NCI-H2029 (cell line): ENCODE measurements at regions not wholly inside any gene's neighbourhood (a gene's known extent, or its start where the extent isn't known, plus 50 kb on each side); places are given as distances from the start of the nearest gene placed in this dataset.

Source experiments
- DNase-seq: peaks from one replicate; lab custom pipeline; 2025; lab: John Stamatoyannopoulos, UW

DNA sequence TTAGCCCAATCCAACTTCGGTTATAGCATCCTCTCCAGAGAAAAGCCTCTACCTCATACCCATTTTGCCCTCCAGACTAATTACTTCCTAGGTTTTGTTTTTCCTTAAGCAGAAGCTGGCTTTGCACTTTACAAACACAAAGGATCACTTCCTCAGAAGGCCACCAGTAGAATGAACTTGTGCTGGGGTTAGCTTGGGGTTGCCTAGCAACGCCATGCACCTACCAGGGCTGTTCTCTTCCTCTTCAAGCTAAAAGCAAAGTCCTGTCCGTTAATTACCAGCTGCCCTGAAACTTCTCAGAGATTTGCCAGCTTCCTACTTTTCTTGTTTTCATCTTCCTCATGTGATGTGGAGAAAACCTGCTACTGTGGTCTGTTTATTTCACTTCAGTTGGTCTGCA is 132.0 kb upstream of the WWC1 start:
- peak; percentile 81 for DNase-seq

DNA sequence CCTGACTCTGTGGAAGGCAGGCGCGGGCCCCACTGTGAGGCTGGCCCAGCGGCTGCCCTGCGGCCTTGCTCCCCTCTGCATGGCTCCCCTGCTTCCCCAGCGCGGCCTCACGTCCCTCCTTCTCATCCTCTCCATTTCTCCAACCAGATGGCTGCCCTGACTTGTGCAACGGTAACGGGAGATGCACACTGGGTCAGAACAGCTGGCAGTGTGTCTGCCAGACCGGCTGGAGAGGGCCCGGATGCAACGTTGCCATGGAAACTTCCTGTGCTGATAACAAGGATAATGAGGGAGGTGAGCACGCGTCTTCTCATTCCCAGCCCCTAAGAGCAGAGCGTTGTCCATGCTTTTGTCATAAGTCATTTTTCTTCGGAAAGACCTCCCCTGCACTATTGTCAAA is 129.0 kb upstream of the WWC1 start:
- DNase-seq: peak; percentile 84

DNA sequence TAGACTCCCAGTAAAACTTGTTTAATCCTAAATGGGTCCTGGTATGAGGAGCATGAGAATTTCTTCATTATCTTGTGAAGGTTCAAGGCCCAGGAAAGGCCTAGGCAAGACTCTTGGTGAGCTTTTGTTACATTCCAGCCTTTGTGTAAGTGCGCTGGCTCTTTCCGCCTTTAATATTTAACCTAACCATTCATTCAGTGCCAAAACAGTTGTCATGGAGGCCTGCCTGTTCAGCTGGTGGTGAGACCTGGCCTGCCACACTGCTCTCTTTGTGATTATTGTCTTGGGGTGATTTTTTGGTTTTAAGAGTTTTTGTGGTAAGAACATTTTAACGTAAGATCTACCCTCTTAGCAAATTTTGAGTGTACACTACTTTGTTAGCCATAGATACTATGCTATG is 127.5 kb upstream of the WWC1 start:
- DNase-seq: peak; percentile 67

DNA sequence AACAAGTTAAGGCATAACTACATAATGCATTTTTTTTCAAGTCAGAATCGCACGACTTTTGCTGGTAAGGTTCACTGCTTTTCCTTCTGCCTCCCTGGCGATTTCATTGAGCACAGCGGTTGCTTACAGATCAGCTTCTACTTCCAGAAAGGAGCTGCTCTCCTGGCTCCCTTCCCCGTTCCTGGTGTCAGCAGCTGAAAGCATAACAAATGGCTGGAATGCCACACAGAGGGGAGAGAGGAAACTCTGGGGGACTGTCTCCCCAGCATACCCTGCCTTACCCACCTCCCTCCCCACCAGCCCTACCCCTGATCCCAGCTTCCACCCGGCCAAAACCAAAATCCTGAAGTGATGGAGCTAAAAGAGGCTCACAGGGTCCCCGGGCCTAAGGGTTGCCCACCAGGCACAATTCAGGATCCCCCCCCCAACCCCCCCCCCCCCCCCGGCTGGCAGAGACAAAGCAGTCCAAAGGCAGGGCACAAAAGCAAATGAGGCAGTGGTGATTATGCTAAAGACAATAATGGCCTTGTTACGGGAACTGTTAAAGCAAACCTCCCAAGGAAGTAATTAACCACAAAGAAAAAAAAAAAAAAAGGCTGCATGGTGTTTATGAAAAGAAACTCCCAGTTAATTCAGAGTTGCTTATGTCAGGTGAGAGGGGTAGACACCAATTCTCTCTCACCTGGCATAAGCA is 126.1 kb upstream of the WWC1 start:
- peak; percentile 30 for DNase-seq

DNA sequence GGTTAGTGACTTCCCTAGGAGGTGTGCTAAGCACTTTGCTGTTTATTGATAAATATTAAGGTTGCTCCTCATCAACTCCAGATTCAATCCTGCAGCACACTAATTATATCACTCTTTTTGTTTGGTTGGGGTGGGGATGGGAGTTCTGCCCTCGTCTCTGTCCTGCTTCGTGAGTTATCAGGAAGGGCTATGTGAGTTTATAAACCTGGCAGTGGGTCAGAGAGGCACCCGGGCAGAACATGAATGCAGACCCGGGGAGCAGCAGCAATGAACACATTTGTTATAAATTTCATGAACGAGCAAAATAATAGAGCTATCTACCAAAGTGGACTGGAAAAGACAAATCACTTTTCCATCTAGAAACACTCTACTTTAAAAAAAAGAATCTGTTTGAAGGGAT is 125.5 kb upstream of the WWC1 start:
- DNase-seq: no peak

DNA sequence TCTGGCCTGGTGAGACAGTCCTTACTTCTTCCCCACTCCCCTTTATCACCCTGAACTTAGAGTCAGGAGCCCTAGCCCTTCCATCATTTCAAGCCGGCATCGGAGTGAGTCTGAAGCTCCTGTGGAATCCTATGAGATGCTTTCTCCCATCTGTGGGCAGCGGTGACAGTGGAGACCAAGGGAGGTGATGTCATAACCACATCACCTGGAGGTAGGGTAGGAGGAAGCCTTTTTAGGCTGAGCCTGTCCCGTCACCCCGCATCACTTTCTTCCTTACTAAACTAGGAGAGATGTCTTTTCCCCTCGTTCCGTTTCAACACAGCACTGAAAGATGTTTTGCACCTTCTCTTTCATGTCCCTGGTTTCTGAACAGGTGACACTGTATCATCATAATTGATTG is 124.1 kb upstream of the WWC1 start:
- no peak for DNase-seq

DNA sequence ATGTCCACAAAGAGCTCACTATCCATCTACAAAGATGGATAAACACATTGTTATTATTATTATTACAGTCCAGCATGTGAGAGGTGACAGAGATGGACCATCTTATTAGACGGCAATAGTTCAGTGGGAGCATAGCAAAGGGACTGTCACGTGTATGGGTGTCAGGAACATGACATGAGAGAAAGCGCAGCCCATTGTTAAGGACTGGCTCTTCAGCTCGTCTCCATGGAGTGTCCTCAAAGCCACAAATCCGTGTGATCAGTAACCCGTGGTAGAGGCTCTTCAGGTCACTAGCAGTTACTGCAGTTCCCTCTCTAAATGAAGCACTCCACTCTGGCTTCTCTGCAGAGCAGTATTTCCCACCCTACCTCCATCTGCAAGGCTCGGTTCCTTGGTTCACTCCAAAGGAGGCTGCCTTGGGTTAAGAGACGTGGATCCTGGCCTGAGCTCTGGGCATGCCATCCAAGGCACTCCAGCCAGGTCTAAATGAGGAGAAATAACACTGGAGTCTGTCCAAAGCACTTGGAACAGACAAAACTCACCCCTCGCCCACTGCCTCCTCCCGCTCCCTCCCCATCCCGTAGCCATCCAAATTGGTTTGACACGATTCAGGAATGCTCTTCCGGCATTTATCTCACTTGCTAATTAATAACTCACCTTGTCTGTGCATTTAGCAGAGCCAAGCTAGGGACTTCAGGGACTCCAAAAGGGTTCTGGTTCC is 122.3 kb upstream of the WWC1 start:
- peak; percentile 89 for DNase-seq

DNA sequence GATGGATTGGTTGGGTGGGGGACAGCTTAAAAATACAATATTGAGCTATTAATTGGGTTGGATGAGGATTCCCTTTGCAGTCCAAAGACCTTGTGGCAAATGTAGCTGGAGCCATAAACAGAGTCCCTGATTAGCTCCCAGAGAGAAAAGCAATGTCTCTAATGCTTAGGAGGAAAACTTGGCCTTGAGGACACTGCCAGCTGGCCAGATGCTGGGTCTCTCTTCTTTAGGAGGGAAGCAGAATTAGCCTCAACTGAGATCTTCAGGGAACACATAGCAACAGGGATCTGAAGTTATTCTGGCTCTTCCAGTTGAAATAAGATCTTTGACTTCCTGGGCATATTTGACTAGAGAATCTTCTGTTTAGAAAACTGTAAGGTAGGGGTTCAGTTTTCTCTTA is 121.7 kb upstream of the WWC1 start:
- no peak for DNase-seq

DNA sequence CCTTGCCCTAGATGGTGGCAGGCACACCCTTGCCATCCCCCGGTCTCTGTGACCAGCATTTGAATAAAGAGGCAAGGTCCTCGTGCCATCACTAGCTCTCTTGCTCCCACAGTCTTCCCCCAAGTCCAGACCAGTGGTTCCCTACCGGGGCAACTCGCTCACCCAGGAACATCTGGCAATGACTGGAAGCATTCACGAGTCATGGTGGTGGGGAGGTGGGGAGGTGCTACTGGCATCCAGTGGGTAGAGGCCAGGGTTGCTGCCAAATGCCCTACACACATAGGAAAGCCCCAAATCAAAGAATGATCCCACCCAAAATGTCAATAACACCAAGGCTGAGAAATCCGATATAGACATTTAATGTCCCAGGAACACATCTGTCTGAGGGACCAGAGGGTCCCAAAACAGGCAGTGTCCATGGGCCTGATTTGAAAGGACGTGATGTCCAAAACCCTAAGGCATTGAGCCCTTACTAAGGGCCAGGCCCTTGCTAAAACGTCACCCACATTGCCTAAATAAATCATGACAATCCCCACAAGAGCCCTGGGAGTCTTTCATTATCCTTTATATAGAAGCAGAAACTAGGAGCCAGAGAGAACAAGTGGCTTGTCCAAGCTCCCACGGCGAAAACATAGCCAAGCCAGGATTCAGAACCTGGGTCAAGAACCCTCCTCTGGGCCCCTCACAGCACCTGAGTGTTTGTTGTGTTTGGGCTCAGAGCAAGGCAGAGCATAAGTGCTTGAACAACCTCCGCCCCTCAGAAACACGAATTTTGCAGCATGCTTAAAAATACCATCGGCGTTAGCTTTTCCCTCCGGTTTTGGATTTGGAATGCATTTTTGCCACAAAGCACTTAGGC is 119.3 kb upstream of the WWC1 start:
- DNase-seq: no peak

DNA sequence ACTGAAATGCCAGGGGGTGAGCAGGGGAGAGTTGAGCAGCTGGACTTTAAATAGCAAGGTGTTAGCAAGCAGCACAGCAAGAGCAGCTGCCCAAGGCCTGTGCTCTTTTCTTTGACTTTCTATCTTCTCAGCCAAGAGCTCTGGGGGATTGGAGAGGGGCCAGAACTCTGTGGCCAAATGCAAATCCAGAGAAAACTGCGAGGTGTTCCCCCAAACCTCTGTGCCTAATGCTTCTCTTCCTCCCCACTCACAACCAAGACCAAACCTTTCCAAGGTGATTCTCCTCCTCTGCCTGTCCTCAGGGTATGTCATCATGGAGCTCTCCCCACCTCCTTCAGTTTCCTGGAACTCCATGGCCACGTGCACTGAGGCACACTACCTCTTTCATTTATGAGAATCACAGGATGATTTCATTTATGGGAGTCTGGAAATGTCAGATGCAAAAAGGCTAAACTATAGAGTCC is 118.7 kb upstream of the WWC1 start:
- DNase-seq: no peak

DNA sequence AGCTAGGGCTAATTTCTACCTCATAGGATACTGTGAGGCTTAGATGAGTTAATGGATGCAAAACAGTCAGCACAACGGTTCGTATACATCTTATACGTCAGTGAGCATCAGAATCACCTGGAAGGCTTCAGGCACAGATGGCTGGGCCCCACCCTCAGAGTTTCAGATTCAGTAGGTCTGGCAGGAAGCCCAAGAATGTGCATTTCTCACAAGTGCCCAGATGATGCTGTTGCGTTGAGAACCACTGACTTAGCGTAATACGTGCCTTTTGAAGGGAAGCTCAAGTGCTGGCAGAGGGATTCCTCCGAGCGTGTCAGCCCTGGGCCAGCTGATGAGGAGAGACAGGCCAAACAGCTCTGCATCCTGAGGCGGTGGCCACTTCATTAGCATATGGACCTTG is 117.1 kb upstream of the WWC1 start:
- DNase-seq: no peak

DNA sequence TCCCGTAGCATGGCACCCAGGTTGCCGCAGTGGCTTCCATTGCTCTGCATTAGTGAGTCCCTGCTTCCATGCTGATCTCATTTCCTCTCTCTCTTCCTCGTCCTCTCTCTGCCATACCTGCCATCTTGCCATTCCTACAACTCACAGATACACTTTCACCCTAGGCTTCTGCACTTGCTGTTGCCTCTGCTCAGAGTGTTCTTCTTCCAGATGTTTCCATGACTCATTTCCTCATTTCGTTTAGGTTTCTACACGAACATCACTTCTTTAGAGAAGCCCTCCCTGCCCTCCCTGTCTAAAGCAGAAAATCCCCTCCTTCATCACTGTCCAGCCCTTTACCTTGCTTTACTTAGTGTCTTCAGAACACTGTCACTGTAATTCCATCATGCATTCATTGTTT is 115.2 kb upstream of the WWC1 start:
- no peak for DNase-seq

DNA sequence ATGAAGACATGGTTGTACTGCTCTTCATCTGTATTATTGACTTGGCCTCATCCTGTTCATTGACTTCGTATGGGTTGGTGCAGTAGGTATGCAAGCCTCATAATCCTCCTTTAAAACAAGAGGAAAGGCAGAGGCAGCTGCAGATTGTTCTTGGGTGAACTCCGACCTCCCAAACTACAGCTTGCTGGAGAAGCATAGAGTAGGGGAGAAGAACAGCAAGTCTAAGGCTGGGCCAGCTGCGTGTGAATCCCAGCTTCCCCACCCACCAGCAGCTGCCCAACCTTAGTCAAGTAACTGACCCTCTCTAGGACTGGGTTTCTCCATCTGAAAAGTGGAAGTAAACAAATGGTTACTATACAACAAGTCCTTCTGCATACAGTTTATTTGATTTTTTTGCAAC is 114.5 kb upstream of the WWC1 start:
- DNase-seq: no peak

DNA sequence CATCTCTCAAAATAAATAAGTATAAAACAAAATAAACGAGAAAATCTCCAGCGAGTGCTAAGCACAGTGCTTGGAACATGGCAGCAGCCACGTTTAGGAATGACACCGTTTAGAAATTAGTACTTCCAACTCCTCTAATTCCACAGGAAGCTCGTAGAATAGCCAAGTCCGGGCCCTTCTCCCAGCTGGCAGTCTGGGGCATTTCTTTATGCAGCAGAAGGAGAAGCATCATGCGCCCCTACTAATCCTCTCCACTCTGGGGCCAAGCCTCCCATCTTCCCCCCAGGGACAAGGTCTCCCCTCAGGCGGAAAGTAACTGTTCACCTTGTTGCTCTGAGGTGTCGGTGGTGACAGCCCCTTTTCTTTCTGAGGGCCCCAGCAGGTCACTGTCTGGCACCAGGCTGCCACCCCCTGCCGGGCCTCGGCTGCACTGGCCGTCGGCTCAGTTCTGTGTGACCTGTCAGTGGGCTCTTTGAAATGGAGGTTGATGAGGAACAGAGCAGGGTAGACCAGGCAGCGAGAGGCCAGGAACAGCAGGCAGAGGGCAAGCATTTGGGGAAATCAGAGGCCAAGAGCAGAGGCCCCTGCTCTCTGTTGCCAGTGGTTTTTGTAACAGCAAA is 113.5 kb upstream of the WWC1 start:
- no peak for DNase-seq

DNA sequence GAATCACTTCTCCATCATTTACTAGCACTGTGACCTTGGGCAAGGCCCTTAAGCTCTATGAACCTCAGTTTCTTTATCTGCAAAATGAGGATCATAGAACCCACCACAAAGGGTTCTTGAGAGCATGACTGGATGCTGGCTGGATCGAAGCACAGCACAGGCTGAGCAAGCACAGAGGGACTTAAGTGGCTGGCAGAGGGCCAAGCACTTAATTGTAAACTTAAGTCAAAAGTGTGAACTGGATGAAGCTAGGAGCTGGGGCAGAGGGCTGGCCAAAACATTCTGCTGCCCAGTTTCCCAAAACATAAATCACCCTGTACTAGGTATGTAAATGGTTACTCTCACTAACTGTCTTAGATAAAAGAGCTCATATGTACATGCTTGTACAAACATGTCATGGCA is 112.3 kb upstream of the WWC1 start:
- peak; percentile 44 for DNase-seq

DNA sequence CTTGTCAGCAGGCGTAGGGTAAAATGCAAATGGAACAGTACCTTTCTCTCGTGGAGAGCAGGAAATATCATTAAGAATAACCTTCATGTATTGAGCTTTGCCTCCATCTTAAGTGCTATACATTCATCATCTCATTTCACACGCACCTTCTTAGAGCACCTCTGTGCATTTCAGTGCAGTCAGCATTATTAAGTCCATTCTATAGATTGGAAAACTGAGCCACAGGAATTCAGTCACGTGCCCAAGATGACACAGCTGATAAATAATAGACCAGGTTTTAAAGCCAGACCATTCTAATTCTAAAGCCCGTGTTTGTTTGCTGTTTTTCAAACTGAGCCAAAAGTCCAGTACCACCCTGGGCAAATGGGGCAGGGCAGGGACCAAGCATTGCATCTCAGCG is 109.2 kb upstream of the WWC1 start:
- no peak for DNase-seq

DNA sequence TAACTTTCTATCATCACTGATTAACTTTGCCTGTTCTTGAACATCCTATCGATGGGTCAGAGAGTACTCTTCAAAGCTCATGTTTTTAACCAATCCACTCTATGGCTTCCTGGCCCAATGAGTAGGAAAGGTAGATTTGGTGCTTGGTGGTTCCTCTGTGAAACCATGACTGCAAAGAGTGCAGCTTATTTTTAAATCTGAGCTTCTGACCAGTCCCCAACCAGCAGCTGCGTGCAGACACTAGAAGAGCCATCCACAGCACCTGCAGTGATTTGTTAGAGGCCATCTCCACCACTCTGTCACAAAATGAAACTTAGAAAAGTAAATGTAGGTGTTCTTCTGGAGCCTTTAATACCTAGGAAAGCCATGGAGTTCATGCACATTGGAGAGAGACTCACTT is 107.3 kb upstream of the WWC1 start:
- DNase-seq: no peak

DNA sequence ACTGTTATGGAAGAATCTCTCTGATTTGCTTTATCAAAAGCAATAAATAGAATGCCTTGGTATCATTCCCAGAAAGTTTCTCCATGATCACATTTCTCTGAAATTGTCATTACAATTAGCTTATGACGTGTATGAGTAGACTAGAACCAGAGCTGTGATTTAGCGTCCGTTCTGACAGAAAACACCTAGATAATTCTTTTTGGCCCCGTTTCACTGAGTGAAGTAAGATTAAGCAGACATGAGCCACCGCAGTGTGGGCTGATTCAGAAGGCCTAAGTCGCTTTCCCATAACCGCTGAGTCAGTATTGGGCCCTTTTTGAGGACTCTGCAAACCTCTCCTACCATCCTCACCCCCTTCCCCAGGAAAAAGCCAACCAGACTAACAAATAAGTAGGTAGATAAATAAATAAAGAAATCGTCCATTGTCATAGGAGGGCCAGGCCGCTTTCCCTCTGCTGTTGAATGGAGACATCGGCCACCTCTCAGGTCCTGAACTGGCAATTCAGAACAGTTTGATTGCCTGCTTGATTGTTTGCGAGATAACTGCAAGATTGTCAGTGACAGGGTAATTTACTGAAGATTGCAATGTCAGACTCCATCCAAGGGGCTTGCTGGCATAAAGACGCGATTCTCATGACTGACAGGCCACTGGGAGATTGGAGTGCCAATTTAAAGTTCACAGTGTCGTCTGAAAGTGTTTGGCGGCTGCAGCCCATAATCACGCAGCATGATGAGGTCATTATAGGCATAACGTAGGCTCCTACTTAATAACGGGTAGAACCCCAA is 105.0 kb upstream of the WWC1 start:
- no peak for DNase-seq

DNA sequence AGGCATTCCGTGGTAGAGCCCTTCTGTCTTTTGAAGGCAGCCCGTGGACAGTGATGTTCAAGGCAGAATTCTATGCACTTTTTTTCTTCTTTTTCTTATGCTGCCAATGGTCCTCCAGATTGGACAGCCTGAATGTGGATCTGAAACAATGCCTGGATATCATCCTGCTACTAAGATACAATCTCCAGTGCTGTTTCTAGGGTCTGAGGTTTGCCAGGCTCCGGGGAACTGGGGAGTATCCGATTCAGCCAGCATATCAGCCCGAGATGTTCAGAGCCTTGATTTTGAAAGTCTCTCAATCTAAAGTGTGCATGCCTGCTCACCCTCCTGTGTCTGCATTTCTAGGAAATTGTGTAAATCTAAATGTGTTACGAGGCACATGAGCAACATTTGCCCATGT is 103.8 kb upstream of the WWC1 start:
- no peak for DNase-seq

DNA sequence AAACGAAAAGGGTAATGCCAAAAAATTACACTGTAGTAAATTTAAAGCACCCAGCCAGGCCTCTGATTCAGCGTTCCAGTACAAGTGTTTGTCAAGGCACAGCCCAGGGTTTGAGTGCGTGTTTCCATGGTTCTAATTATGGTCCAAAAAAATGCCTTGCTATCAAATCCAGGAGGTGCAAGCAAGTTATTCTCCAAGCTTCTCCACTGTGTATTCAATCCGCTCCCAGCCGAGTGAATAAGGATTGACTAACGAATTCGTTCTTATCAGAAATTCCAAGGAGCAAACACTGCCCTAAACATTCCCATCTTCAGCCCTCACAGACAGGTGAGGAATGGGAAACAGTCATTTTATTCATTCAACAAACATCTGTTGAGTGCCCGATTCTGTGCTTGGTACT is 103.3 kb upstream of the WWC1 start:
- no peak for DNase-seq

DNA sequence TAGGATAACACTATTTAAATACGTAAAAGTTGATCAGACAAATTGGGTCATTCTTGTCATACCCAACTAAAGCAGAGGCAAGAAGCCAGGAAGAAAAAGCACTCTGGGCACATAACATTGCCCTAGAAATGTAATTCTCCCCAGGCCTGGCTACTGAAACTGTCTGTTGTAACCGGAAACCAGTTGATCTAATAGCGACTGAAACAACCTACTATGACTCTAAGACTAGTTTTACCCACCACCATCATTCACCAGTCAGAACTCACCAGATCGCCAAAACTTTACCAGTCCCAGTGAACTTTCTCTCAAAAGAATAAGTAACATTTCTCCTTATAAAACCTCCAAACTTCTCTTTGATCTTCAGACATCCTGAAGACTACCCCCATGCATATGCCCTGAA is 99.3 kb upstream of the WWC1 start:
- DNase-seq: no peak
